ENCODE measurements at regions not wholly inside any gene's neighbourhood (a gene's known extent, or its start where the extent isn't known, plus 50 kb on each side); places are given as distances from the start of the nearest gene placed in this dataset.

DNA sequence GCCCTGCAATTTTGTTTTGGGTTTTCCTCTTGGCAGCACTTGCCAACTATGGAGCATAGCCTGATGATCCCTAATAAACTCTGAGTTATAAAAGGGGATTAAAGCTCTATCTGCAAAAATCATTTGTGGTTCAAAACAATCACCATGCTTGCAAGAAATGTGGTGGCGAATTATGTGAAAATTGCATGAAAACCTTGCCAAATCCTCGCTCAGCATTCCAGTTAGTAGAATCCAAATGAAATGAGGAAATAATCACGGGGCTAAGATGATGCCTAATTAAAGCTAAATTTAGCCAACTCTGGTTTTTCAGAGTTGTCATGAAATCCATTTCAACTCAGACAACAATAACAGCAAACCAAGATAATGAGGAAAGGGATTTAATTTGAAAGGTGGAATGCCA is 73.0 kb upstream of the PROK2 start:
- FAIRE-seq = no peak

DNA sequence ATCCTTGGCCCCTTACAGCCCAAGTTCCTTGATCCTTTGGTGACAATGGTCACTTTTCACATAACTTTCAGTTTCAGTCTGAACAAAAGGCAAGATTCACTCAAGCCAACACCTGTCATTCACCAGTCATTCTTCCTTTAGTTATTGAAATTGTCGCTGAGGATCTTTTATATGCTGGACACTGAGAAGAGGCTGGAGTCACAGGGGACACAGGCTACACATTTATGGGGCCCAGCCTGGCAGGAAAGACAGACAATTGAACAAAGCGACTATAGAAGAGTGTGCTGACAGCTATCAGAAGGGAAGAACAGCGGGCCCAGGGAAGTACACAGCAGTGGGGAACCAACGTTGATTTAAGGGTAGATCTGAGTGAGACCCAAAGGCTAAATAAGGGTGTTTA is 69.8 kb upstream of the PROK2 start:
- FAIRE-seq = no peak

DNA sequence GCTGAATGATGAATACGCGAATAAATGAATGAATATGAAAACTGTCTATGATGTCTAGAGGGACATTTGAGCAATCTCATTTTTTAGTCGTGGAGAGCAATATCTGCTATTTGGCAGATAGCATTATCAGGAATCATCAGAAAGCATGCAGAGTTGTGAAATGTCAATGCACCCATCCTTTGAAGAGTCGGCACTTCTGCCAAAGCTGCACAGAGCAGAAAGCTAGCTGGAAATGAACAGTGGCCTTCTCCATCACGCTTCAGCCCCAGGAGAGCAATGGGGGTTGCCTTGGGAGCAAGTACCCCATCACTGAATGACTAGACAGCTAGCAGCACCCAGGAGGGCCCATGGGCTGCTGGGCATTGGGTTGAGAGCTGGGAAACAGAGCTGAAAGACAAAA is 69.1 kb upstream of the PROK2 start:
- FAIRE-seq = no peak

DNA sequence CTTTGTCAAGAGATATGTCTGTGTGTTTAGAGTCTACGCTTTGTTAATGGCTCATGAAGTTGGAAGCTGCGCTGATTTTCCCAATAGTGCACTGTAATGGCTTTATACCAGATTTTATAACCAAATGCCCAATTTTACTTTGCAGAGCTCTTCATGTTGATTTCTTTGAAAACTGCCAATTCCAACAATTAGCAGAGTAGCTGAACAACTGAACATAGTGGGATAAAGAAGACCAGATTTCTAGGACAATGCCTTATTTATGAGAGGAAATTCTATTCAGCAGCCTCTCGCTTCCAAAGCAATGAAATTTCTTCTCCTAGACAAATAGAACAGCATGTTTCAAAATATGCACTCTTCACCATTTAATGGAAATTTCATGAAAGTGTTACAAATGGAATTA is 66.9 kb upstream of the PROK2 start:
- FAIRE-seq = no peak

DNA sequence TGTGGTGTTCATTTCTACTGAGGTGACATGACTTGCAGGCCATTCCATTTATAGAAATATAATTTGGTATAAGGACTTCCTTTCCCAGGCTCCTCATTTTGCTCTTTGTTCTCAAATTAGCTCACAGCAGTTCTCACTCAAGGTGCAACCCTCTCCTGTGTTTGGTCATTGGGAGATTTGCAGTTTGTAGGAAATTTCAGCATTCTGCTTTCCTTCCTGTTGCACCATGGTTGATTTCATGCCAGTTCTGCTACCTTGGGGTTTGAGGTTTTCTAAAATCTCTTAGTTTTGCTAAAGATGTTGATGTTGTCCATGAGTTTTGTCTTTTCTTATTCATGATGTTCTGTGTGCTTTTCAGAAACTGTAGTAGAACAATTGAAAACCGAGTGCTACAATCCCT is 65.7 kb upstream of the PROK2 start:
- FAIRE-seq = no peak

DNA sequence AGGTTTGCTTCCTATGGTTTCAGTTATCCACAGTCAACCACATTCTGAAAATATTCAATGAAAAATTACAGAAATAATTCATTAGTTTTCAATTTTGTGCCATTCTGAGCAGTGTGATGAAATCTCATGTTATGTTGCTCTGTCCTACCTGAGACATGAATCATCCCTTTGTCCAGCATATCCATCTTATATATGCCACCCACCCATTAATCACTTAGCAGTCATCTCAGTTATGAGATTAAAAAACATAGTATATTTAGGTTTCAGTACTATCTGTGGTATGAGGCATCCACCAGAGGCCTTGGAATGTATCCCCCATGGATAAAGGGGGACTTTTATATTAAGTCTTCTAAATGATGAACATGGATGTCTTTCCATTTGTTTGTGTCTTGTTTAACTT is 64.7 kb upstream of the PROK2 start:
- no peak for FAIRE-seq

DNA sequence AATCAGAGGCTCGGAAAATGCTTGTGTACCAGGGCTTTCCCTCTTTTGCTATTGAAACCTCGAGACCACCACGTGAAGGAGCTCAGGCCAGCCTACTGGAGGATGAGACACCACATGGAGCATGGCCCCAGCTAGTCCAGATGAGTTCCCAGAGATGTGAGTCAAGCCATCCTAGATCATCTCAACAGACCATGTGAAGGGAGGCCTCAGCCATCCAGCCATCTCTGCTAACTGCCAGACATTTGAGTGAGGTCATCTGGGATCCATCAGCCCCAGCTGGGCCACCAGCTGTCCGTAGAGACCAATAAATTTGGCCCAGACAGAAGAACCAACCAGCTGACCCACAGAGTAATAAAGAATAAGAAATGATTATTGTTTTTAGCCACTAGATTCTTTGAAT is 62.8 kb upstream of the PROK2 start:
- FAIRE-seq = no peak

GRCh38 chr3:71846185-71846584 is 61.2 kb upstream of the PROK2 start:
- FAIRE-seq = no peak

DNA sequence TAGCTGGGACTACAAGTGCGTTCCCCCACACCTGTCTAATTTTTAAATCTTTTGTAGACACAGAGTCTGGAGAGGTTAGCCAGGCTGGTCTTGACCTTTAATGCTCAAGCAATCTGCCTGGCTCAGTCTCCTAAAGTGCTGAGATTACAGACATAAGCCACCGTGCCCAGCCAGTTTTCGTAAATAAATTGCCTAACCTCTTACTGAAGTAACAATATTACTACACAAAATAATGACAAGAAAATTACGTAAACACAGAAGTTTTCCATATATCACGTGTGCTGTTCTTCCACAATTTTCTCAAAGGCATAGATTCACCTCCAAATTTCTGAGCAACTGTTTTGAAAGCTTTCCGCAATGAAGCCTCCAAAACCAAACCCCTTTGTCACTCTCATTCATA is 58.1 kb upstream of the PROK2 start:
- FAIRE-seq = no peak

GRCh38 chr3:71838406-71838805 is 53.5 kb upstream of the PROK2 start:
- FAIRE-seq = no peak
